K562 (cell line): ENCODE measurements at regions not wholly inside any gene's neighbourhood (a gene's known extent, or its start where the extent isn't known, plus 50 kb on each side); places are given as distances from the start of the nearest gene placed in this dataset.

Source experiments
- ATAC-seq: fragments of 200-7000 bp; cut with Tn5 transposase; 3 replicates; pipeline ENCODE4 v1.9.1; 2020; ENCODE audit warnings: moderate library complexity
- BruUV-seq: library from RNA; stranded (reverse); fragments of 400-500 nt; replicated peaks from 2 replicates; lab custom pipeline; 2021; lab: Mats Ljungman, UMichigan
- CTCF ChIA-PET: fragments of 300-600 bp; formaldehyde crosslinking; extraction: SDS; loops from one replicate; lab custom pipeline; 2021; ENCODE audit warnings: low intra/inter-chr PET ratio; lab: Yijun Ruan, JAX
- POLR2A ChIA-PET: fragments of 300-600, 350-650 bp; sonication (Branson Sonifier 250); formaldehyde crosslinking; extraction: SDS; loops from one replicate; lab custom pipeline; 2021; ENCODE audit warnings: antibody characterized with exemption, inconsistent platforms; lab: Yijun Ruan, JAX
- DNase-seq, 4 experiments: peaks; one replicate each; pipeline versions ENCODE4 v3.0.0 to v3.0.0-alpha.2; 2011 to 2018; ENCODE audit warnings: low spot score in 3 of 4, mixed read lengths in 3 of 4; ENCODE audit errors: extremely low read depth in 1 of 4
- FAIRE-seq: peaks from 2 replicates; lab custom pipeline; 2011; peaks lifted over from hg19 to GRCh38; lab: Jason Lieb, UNC
- H2AFZ ChIP-seq: 2 replicates; pipeline ENCODE4 v1.6.0; 2011; ENCODE audit warnings: low read depth, low read length, control low read depth, inconsistent platforms
- H3K27ac ChIP-seq: fragments of 200-600 bp; 3 replicates; pipeline ENCODE4 v1.8.0; 2011; ENCODE audit warnings: low read depth, mild to moderate bottlenecking, control low read depth, inconsistent platforms, low read length, moderate library complexity, mixed read lengths; ENCODE audit errors: extremely low read depth
- H3K27me3 ChIP-seq, 2 experiments: fragments of 300-600 bp in 1 of 2; 2 replicates in 1 of 2; 3 replicates in 1 of 2; pipeline versions ENCODE4 v1.6.0 to v1.8.0; 2011; ENCODE audit warnings: inconsistent platforms in 2 of 2, low read length in 2 of 2, mild to moderate bottlenecking in 1 of 2, mixed read lengths in 1 of 2, moderate library complexity in 1 of 2; ENCODE audit not compliant: control insufficient read depth in 2 of 2, insufficient read depth in 2 of 2
- H3K36me3 ChIP-seq: fragments of 300-600 bp; 3 replicates; pipeline ENCODE4 v1.8.0; 2011; ENCODE audit warnings: mild to moderate bottlenecking, low read length, inconsistent platforms; ENCODE audit not compliant: control insufficient read depth, insufficient read depth
- H3K4me1 ChIP-seq, 2 experiments: fragments of 200-600 bp in 1 of 2; replicated peaks in 1 of 2; 2 replicates in 1 of 2; 3 replicates in 1 of 2; pipeline versions ENCODE4 v1.5.1 to v1.8.0; 2011; ENCODE audit warnings: inconsistent platforms in 2 of 2, low read length in 2 of 2, mild to moderate bottlenecking in 1 of 2, mixed read lengths in 1 of 2, moderate library complexity in 1 of 2; ENCODE audit not compliant: control insufficient read depth in 2 of 2, insufficient read depth in 2 of 2
- H3K4me2 ChIP-seq: 2 replicates; pipeline ENCODE4 v1.6.1; 2011; ENCODE audit warnings: low read length, control low read depth, inconsistent platforms, mixed read lengths; ENCODE audit not compliant: insufficient read depth
- H3K4me3 ChIP-seq: fragments of 200-600 bp; sonication (generic), shearing (Covaris generic); 2 replicates; pipeline ENCODE4 v1.5.1; 2016; ENCODE audit warnings: control low read depth, inconsistent platforms
- H3K79me2 ChIP-seq: fragments of 200-600 bp; 3 replicates; pipeline ENCODE4 v1.8.0; 2011; ENCODE audit warnings: low read length, inconsistent platforms; ENCODE audit not compliant: control insufficient read depth, insufficient read depth
- H3K9ac ChIP-seq, 2 experiments: 2 replicates each; pipeline versions ENCODE4 v1.6.0 to v1.6.1; 2011; ENCODE audit warnings: low read depth in 2 of 2, low read length in 2 of 2, control low read depth in 1 of 2, inconsistent platforms in 1 of 2, mild to moderate bottlenecking in 1 of 2, mixed read lengths in 1 of 2; ENCODE audit not compliant: insufficient read depth in 1 of 2
- H3K9me1 ChIP-seq: one replicate; pipeline ENCODE4 v1.6.0; 2011; ENCODE audit warnings: inconsistent platforms, mild to moderate bottlenecking, low read length, moderate library complexity; ENCODE audit not compliant: control insufficient read depth, insufficient read depth
- H3K9me3 ChIP-seq: replicated peaks from 2 replicates; pipeline ENCODE4 v1.5.1; 2011; ENCODE audit warnings: low read depth, low read length, inconsistent platforms; ENCODE audit not compliant: control insufficient read depth, insufficient read depth
- H4K20me1 ChIP-seq: replicated peaks from 2 replicates; pipeline ENCODE4 v1.6.1; 2011; ENCODE audit warnings: low read length, inconsistent platforms, mixed read lengths; ENCODE audit not compliant: control insufficient read depth, insufficient read depth
- ILF3 ChIP-seq: fragments of 450-650 bp; IDR thresholded peaks from 2 replicates; pipeline ENCODE4 v1.6.1; 2018; ENCODE audit warnings: antibody characterized with exemption, mild to moderate bottlenecking, moderate library complexity, borderline replicate concordance
- IRF2 ChIP-seq: sonication (generic); formaldehyde crosslinking; IDR thresholded peaks from 2 replicates; pipeline ENCODE4 v1.8.1; 2022; ENCODE audit warnings: mild to moderate bottlenecking, missing genetic modification reagents
- MYNN ChIP-seq, 2 experiments: sonication (generic); formaldehyde crosslinking in 1 of 2; IDR thresholded peaks; 2 replicates each; pipeline versions ENCODE4 v1.5.0 to v1.6.1; 2016 to 2020; ENCODE audit warnings: antibody characterized with exemption in 1 of 2, missing genetic modification reagents in 1 of 2
- RCOR1 ChIP-seq, 2 experiments: IDR thresholded peaks; 2 replicates each; pipeline ENCODE4 v1.6.1; 2012; ENCODE audit warnings: low read depth in 2 of 2, low read length in 2 of 2, borderline replicate concordance in 1 of 2, improper control_type of control experiment in 1 of 2
- SMARCB1 ChIP-seq: IDR thresholded peaks from 2 replicates; pipeline ENCODE4 v1.6.1; 2011; ENCODE audit warnings: improper control_type of control experiment, low read depth; ENCODE audit not compliant: insufficient read length
- TBP ChIP-seq: optimal IDR thresholded peaks from 2 replicates; pipeline ENCODE3; 2011; ENCODE audit warnings: low read depth, low read length, improper control_type of control experiment
- ZNF347 ChIP-seq: fragments of 450-650 bp; formaldehyde crosslinking; IDR thresholded peaks from 2 replicates; pipeline ENCODE4 v1.4.0; 2020; ENCODE audit warnings: low read depth, mild to moderate bottlenecking, moderate library complexity
- ZNF551 ChIP-seq: fragments of 250-450 bp; sonication (Bioruptor Pico); IDR thresholded peaks from 2 replicates; pipeline ENCODE4 v1.5.0; 2021; ENCODE audit warnings: mild to moderate bottlenecking, moderate library complexity
- ZNF830 ChIP-seq: fragments of 250-450 bp; sonication (Bioruptor Pico); IDR thresholded peaks from 2 replicates; pipeline ENCODE4 v1.5.0; 2021; ENCODE audit warnings: mild to moderate bottlenecking
- WGBS: fragments of 100-300 bp; shearing (Covaris generic); methylation state at CpG from one replicate; pipeline ENCODE4 v1.1.6; 2016; ENCODE audit warnings: low coverage, mixed read lengths; ENCODE audit not compliant: insufficient coverage; ENCODE audit errors: missing lambda C conversion rate; 5-methylcytosine and 5-hydroxymethylcytosine counted together
- in situ Hi-C: fragments of 300-500 bp; cut with MboI; formaldehyde crosslinking; loops from 4 replicates; pipeline ENCODE4 v1.15.0; 2018; ENCODE audit warnings: inconsistent platforms, mixed read lengths
- intact Hi-C: fragments of 100-400 bp; cut with micrococcal nuclease; formaldehyde crosslinking; loops from 2 replicates; pipeline ENCODE4 v1.14.2; 2022
- TF ChIP-seq, protein P1 (sequence below): sonication (generic); formaldehyde crosslinking; IDR thresholded peaks from 2 replicates; pipeline ENCODE4 v1.8.1; 2023; ENCODE audit warnings: mild to moderate bottlenecking, missing genetic modification reagents
- TF ChIP-seq, protein P2 (sequence below): sonication (generic); formaldehyde crosslinking; IDR thresholded peaks from 2 replicates; pipeline ENCODE4 v1.8.0; 2022; ENCODE audit warnings: mild to moderate bottlenecking, missing genetic modification reagents
- TF ChIP-seq, protein P3 (sequence below): sonication (generic); IDR thresholded peaks from 2 replicates; pipeline ENCODE4 v1.6.1; 2016

DNA sequence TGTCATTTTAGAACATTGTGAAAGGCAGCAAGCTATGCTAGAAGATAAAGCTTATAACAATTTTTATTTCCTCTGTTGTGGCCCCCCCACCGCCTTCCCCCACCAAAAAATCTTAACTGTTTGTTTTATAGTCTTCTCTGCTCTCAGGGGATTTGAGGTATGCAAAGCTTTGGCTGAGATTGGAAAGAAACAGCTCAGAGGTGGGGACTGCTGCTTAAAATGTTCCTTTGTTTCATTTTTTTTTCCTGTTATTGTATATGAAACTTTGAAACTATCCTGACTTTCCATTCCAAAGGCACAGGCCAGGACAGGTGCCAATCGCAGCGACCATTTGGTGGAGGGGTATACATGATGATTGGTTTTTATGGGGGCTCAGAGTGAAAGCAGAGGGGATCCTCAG, 114.7 kb upstream of the PHACTR1 start:
- H3K4me1 ChIP-seq, result no peaks in the 10 kb centered on the region
- in situ Hi-C loops (loop anchor here (10.0 kb wide), 2 partner anchors 947 to 1017 kb away; no protein-coding TSS in a partner anchor), intact Hi-C loops (loop anchor here (10.0 kb wide), 1 partner anchor 447 kb away; no protein-coding TSS in a partner anchor)
- no peak overlapping the region for H3K4me3 ChIP-seq
- no peaks in the 10 kb centered on the region for H3K36me3 ChIP-seq
- WGBS, result 0% methylated on average over 3 of the region's 3 CpGs
- H3K27me3 ChIP-seq, result no peaks in the 10 kb centered on the region
- H4K20me1 ChIP-seq, result no peaks in the 10 kb centered on the region
- H3K9me1 ChIP-seq, result peaks cover 3% of the 10 kb centered on the region
- H3K27ac ChIP-seq, result no peak overlapping the region
- FAIRE-seq, result no peak
- H2AFZ ChIP-seq, result no peak overlapping the region
- POLR2A ChIA-PET, result interaction anchor here (0.6 kb wide), 1 partner anchor 334 kb away, joined by 3 read pairs; no protein-coding TSS in a partner anchor
- no TSS peak for BruUV-seq
- no peak overlapping the region for H3K9ac ChIP-seq
- DNase-seq, result no peak
- ATAC-seq, result no peak
- H3K9me3 ChIP-seq, result no peaks in the 10 kb centered on the region
- CTCF ChIA-PET, result interaction anchor here (0.8 to 1.7 kb wide), 2 partner anchors 451 to 1016 kb away, joined by 3 to 12 read pairs; no protein-coding TSS in a partner anchor
- TF ChIP-seq IRF2 (CRISPR knock-in tag) (no peak), ZNF830 (CRISPR knock-in tag) (no peak), TBP (no peak), MYNN (IDR thresholded peaks at IDR 0.05) (no peak), MYNN (CRISPR knock-in tag; IDR thresholded peaks at IDR 0.05) (no peak), ZNF347 (CRISPR knock-in tag) (no peak), ZNF551 (no peak), ILF3 (no peak), SMARCB1 (no peak), RCOR1 (IDR thresholded peaks at IDR 0.05; ENCODE audit: borderline replicate concordance in 1 of 2, low read depth in 2 of 2, low read length in 2 of 2) (no peak)
- TF ChIP-seq, protein P1, sequence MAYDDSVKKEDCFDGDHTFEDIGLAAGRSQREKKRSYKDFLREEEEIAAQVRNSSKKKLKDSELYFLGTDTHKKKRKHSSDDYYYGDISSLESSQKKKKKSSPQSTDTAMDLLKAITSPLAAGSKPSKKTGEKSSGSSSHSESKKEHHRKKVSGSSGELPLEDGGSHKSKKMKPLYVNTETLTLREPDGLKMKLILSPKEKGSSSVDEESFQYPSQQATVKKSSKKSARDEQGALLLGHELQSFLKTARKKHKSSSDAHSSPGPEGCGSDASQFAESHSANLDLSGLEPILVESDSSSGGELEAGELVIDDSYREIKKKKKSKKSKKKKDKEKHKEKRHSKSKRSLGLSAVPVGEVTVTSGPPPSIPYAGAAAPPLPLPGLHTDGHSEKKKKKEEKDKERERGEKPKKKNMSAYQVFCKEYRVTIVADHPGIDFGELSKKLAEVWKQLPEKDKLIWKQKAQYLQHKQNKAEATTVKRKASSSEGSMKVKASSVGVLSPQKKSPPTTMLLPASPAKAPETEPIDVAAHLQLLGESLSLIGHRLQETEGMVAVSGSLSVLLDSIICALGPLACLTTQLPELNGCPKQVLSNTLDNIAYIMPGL (CRISPR knock-in tag), result no peak
- TF ChIP-seq, protein P2, sequence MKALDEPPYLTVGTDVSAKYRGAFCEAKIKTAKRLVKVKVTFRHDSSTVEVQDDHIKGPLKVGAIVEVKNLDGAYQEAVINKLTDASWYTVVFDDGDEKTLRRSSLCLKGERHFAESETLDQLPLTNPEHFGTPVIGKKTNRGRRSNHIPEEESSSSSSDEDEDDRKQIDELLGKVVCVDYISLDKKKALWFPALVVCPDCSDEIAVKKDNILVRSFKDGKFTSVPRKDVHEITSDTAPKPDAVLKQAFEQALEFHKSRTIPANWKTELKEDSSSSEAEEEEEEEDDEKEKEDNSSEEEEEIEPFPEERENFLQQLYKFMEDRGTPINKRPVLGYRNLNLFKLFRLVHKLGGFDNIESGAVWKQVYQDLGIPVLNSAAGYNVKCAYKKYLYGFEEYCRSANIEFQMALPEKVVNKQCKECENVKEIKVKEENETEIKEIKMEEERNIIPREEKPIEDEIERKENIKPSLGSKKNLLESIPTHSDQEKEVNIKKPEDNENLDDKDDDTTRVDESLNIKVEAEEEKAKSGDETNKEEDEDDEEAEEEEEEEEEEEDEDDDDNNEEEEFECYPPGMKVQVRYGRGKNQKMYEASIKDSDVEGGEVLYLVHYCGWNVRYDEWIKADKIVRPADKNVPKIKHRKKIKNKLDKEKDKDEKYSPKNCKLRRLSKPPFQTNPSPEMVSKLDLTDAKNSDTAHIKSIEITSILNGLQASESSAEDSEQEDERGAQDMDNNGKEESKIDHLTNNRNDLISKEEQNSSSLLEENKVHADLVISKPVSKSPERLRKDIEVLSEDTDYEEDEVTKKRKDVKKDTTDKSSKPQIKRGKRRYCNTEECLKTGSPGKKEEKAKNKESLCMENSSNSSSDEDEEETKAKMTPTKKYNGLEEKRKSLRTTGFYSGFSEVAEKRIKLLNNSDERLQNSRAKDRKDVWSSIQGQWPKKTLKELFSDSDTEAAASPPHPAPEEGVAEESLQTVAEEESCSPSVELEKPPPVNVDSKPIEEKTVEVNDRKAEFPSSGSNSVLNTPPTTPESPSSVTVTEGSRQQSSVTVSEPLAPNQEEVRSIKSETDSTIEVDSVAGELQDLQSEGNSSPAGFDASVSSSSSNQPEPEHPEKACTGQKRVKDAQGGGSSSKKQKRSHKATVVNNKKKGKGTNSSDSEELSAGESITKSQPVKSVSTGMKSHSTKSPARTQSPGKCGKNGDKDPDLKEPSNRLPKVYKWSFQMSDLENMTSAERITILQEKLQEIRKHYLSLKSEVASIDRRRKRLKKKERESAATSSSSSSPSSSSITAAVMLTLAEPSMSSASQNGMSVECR (CRISPR knock-in tag), result no peak
- TF ChIP-seq, protein P3, sequence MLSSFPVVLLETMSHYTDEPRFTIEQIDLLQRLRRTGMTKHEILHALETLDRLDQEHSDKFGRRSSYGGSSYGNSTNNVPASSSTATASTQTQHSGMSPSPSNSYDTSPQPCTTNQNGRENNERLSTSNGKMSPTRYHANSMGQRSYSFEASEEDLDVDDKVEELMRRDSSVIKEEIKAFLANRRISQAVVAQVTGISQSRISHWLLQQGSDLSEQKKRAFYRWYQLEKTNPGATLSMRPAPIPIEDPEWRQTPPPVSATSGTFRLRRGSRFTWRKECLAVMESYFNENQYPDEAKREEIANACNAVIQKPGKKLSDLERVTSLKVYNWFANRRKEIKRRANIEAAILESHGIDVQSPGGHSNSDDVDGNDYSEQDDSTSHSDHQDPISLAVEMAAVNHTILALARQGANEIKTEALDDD, result no peak
- H3K79me2 ChIP-seq, result no peaks in the 10 kb centered on the region
- no peak overlapping the region for H3K4me2 ChIP-seq
